HG03025 (cell line): ENCODE measurements at regions not wholly inside any gene's neighbourhood (a gene's known extent, or its start where the extent isn't known, plus 50 kb on each side); places are given as distances from the start of the nearest gene placed in this dataset.
"Not testable (repeated sequence)": the region's sequence is repeated elsewhere in the genome, so short reads cannot be mapped to it uniquely, and the experiment has no call there.

Experiments
- ATAC-seq: cut with Tn5 transposase; IDR thresholded peaks from one replicate; pipeline ENCODE4 v1.9.1; 2021; ENCODE audit warnings: mild to moderate bottlenecking, moderate library complexity; ENCODE audit not compliant: unreplicated experiment, low FRiP score

DNA sequence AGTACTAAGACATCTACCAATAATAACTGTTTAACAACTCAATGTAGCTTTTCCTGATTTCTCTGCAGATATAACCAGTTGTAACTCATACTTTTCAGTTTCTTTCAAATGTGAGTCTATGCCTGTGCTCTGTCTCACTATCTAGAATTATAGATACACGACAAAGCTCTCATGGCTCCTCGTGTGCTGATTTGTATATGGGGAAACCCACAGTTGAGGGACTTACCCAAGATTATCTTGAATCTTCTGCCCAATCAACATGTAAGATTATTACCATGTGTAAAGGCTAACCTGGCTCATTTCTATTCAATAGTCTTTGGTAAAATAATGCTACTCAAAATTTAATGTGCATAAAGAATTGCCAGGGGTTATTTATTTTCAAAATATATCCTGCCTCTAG lies 554.4 kb downstream of the FBXO15 start:
- ATAC-seq = no peak

DNA sequence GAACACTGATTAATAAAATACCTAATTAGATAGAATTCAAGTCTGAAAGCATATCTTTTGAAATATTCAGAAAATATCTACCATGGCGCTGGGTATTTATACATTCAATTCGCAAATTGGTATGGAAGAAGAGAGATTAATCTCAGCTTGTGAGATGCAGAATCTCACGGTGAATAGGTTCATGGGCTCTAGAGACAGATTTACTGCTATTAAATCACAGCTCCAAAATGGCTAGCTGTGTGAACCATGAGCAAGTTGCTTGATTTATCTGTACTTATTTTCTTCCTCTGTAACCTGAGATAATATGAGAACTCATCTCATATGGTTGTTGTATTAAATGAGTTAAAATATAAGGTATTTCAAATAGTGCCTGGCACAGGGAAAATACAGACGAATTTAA lies 556.7 kb downstream of the FBXO15 start:
- no peak for ATAC-seq

DNA sequence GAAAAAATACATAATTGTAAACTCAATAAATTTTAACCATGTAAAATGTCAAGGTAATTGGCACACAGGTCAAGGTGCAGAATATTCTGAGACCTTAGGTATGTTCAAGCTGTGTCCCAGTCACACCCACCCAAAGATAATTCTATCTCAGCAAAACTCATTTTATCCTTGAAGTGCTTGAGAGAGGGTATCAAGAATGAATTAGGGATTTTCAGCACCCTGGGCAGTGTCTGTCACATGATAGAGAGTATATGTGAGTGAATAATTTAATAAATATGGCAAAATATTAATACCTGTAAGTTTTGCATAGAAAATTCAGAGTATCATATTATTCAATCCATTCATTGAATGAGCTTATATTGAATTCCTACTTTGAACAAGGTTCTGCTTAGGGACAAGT lies 567.9 kb downstream of the FBXO15 start:
- ATAC-seq = no peak

DNA sequence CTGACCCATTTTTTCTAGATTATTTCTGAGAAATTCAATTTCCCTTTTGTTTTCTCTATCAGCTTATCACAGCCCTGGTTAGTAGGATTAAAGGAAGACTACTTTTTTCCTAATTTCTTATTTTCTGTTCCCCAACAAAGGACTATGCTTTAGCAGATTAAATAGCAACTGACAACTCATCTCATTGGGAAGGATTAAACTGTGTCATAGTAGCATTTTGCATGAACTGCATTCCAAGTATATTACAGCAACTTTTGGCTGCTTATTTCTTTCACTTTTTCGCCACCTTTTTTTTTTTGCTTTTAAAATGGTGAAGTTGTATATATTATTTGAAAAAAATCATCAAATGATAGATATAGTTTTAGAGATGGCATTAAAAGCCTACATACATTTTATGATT lies 570.3 kb downstream of the FBXO15 start:
- no peak for ATAC-seq

DNA sequence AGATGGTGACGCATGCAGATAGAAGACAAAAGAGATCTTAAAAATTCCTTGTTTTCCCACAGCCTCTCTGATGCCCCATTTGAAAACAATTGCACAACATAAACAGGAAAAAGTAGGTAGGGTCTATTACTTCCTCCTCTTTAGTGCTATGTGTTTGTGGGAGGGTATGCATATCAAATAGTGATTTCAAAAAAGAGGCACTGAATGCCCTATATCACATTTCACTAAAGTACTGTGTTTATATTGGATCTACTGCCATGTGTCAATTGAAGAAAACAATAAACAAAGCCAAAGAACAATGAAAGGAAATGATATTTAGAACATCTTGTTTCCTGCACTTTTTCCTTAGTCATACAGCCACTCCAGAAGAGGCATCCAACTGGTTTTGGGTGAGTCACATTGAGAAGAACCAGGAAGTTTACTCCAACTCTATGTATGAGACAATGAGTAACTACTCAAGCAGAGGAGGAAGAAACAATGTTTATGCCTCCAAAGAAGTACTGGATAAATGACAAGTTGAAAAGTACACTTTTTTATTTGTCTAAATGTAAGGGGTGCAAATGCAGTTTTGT lies 583.6 kb downstream of the FBXO15 start:
- ATAC-seq = no peak

DNA sequence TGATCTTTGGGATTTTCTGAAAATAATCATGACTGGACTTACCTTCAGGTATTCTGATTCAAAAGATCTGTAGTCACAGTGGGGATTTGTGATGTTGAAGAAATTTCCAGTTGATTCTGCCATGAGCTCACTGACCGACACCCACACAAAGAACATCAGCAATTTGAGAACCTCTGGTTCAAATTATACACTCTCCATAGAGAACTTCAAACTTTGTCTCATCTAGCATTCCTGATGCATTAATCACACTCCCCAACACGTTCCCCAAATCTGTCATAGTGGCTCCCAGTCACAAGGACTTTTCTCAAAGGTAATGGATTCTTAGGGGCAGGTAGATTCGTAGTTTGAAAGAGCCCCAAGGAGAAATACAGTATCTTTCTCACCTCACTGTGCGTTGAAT lies 584.3 kb downstream of the FBXO15 start:
- ATAC-seq = no peak

DNA sequence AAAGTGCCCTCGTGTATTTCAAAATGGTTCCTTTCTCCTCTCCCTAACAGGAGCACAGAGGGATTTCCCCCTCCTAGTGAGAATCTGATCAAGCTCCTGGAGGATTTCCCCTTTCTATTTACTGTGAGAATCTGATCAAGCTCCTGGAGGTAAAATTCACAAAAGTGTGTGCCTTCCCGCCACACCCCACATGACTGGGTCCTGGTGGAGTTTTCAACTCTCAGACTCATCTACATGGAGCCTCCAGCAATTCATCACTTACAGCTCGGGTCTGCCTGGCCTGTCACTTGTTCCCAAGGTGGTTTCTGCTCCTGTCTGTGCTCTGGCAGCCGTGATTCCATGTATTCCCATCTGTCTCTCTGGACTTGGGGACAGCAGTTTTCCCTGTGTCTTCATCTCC lies 590.7 kb downstream of the FBXO15 start:
- no peak for ATAC-seq

DNA sequence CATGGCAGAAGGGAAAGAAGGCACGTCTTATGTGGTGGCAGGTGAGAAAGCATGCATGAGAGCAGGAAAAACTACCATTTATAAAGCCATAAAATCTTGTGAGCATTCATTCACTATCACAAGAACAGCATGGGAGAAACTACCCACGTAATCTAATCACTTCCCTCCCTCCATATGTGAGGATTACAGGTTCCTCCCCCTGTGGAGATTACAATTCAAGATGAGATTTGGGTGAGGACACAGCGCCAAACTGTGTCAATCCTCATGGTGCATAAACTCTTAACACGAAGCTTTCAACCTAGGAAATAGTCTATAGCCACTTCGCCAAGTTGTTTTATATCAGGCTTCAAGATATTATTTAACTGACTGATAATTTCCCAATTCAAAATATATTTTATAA lies 595.5 kb downstream of the FBXO15 start:
- no peak for ATAC-seq

DNA sequence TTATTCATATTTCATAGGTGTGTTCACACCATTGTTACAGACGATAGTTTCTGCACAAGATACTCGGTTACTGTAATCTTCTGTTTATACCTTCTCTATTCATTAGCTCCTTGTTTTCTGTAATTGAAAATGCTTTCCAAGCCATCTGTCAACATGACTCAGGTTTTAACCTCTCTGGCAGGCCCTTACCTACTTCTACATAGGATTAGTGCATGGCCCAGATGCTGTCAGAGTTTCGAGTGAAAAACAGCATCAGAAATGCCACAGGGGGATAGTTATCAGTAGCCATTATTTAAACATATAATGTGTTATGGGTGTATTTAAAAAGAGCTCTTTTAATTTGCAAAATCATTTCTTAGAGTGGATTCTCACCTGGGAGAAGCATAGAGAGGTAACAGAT lies 596.4 kb downstream of the FBXO15 start:
- no peak for ATAC-seq

DNA sequence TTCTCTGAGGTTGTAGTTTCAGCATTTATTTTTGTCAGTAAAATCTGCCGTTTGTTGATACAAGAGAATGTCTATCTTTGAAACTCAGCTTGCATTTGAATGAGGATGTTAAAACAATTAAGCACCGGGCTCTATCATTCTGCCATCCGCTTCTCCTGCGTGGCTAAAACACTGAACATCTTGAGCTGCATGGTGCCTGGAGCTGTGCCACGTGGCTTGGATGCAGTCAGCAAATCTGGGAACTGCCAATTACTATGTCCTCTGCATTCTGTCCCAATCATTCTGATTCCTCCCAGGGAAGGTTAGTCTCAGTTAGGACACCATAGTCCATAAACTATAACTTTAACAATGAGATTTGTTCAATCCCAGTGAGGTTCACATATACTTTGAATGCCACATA lies 598.4 kb downstream of the FBXO15 start:
- no peak for ATAC-seq

DNA sequence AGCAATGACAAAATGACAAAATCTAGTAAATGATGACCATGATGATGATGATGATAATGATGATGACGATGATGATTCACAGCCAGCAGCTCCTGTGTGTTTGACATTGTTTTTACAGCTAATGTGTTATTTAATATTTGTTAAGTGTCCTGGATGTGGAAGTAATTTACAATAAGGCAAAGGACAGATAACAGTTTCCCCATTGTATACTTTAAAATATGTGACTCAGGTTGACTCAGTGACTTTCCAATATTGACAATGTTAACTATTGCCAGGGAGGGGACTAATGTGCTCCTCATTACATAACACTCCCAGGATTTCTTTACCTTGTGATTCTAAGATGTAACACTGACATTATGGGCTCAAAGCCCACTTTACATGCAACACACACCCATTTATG lies 602.2 kb downstream of the FBXO15 start:
- no peak for ATAC-seq

DNA sequence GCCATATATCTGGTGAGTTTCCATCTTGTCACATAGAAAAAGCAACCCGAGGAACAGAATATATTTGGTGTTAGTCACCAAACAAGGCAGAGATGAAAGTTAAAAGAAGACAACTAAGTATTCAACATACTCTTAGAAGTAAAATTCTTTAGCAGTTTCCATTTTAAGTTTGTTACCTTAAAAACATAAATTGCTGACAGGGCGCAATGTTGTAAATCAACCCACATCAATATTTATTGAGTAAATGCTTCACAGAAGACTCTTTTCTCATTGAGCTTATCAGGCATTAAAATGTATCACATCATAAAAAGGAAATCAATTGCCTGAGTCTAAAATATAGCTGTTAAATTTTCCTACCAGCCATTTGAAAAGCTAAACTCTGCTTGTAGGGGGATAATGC lies 603.0 kb downstream of the FBXO15 start:
- ATAC-seq = no peak

DNA sequence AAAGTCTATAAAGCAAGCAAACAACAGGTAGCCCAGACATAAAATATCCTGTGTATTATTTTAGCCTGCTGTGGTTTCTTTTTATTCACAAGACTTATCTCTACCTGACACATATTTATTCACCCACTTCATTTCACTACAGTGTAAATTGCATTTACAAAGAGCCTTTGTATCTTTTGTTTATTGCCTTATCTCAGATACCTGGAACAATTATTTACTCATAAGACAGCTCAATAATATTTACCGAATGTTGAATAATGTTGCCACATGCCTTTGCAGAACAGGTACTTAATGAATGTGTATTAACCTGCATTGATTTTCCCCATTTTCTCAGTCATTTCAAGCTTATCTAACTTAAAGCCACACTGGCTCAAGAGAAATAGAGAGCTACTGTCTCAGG lies 603.6 kb downstream of the FBXO15 start:
- ATAC-seq = no peak

DNA sequence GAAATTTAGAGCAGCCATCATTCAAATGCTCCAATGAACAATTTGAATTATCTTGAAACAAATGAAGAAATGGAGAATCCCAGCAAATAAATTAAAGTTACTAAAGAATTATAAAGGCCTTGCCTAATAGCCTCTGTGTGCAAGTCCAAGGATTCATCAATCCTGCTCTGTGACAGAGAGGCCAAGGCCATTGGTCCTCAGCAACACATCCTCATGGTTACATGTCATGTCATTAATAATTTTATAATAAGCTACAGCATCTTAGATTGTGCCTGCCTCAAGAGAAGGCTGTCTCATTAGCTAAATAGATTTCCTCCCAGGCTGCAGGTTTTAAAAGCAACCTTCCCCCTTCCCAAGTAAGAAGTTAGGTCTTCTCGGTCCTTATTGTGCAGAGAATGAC lies 611.6 kb downstream of the FBXO15 start:
- ATAC-seq = no peak

DNA sequence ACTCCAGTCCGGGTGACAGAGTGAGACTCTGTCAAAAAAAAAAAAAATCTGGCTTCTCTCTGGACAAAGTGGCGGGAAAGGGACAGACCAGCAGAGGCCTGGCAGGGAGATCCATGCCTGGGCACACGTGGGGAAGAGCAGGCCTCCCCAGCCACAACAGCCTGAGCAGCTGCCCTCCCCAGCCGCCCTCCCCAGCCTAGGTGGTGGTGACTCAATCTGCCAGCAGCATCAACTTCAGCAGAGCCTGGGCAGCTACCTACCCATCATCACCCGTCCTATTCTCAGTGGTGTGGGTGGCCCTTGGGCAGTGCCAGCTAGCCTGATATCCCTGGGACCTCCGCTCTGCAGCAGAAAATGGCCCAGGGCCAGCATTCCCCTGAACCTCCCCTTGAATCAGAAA lies 612.4 kb downstream of the FBXO15 start:
- no peak for ATAC-seq

DNA sequence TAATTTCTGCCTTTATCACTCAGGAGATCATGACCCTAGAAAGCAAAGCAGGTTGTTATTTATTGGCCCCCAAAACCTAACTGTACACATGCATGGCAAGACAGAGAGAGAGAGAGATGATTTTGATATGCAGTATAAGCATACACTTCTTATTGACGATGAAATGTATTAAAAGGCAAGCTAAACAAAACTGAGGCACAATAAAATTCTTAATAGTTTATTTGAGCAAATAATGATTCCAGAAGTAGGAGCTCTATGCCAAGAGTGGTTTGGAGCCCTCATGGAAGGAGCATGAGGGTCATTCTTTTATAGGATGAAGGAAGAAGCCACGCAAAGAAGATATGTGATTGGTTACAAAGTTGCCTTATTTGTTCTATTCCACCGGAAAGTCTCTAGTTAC lies 616.0 kb downstream of the FBXO15 start:
- ATAC-seq = no peak

DNA sequence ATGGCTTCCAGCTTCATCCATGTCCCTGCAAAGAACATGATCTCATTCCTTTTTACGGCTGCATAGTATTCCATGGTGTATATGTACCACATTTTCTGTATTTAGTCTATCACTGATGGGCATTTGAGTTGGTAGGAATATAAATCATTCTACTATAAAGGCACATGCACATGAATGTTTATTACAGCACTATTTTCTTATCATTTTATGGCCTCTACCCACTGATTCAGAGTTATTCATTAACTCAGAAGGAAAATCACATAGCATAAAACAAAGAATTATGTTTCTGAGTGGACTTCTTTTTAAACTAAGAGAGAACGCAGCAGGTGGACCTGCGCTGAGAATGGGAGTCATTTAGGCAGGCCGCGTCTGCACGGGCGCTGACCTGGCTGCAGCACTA lies 619.6 kb downstream of the FBXO15 start:
- no peak for ATAC-seq

DNA sequence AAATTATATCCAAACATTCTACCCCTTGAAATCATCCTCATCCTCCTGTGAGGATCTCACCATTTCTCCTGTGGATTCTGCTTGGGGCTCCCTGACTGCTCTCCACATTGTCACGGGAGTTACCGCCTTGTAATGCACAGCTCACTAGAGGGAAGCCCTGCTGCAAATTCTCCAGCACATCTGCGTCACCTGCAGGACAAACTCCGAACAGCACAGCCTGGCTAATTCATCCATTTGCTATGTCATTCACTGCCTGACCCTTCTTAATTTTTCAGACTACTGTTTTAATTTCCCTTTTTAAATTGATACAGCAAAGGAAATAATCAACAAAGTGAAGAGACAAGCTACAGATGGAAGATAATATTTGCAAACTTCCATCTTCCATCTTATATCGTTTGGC lies 627.4 kb downstream of the FBXO15 start:
- no peak for ATAC-seq

DNA sequence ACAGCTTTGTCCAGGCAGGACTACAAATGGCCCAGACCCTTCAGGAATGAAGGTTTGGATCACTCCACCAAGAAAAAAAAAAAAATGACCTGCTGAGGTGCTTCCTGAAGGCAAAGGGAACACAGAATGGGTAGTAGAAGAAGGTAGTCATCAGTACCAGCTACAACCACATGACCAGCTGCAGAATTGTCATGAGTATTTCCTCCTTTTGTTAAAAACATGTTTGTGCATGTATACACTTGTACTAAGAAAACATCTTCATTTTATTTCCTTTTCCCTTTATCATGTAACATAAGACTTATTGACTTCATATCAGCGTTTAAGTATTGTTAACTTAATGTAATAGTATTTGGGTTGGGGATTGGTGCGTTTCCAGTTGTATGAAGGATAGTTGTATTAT lies 631.6 kb downstream of the FBXO15 start:
- not testable (repeated sequence) for ATAC-seq

DNA sequence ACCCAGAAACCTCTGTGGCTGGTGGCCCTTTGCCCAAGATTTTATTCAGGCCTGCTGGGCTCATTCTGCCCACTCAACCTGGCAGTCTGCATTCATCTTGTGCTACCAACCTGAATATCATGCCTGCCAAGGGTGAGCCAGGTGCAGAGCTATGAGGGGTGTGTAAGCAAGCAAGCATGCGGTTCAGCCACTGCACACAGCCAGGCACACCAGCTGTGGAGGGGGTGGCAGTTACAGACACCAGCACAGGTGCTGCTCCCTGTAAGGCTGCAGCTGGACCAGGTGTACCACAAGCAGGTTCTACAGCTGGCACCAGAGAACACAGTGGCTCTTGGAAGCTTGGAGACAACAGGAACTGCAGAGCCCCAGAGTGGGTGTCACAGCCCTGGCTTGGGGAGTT lies 633.2 kb downstream of the FBXO15 start:
- ATAC-seq = no peak

DNA sequence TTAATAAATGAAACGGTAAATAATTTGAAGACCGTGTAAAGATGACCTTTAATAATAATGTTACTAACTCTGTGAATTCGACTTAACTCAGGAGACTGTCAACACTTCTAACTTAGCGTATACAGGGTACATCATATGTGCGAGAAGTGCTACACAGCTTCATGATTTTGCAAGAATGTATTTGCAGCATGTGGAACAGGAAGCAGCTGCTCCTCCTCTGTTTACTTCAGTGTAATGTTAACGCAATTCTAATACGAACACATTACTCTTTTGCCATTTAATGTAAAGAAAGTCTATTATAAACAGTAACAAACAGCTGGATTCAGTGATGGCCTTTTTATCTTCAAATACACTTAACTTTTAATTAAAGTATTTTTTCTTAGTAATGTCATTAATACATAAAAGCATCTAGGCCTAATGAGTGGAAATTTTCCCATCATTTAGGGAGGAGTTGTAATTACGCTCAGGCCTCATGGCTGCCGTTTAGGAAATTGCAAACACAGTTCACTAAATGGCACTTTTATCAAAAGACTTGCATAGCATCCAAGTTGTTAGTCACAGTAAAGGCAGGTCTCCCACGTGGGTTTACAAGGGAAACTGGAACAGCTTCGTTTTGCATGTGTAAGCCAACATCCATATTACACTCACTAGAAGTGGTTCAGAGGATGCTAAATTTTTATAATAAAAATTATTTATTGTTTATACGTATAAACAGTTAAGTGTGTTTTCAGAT lies 635.7 kb downstream of the FBXO15 start:
- ATAC-seq = no peak

DNA sequence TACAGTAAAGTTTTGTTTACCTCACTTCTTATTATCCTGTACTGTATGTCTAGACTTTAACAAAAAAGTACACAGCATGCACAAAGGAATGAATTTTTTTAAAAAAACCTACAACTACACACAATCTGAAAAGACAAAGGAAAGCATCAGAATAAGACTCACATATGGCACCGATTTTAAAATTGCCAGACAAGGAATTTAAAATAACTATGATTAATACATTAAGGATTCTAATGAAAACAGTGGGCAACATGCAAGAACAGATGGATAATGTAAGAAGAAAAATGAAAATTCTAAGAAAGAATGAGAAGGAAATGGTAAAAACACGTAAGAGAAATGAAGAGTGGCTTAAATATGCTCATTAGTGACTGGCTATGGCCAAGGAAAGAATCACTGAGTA lies 638.2 kb downstream of the FBXO15 start:
- ATAC-seq = no peak

DNA sequence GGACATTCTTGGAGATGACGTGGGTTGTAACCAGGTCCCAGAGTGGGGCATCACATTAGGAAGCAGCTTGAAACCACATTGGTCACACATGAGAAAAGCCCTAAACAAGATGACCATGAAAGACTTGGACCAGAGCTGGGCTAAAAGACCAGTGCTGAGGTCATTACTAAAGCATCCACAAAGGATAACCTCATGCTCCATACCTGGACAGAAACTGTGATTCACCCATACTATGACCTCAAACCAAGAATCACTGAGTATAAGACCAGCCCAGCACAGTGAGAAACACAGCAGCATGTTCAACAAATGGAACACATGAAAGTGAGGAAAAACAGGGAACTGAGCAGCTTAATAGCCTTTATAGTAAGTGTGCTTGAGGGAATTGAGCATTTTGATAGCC lies 635.5 kb upstream of the NETO1 start:
- no peak for ATAC-seq
